NT2/D1 (cell line): ENCODE measurements at regions not wholly inside any gene's neighbourhood (a gene's known extent, or its start where the extent isn't known, plus 50 kb on each side); places are given as distances from the start of the nearest gene placed in this dataset.

ENCODE experiments used
- YY1 ChIP-seq: IDR thresholded peaks from 2 replicates; pipeline ENCODE4 v1.6.1; 2011; ENCODE audit not compliant: insufficient read length, insufficient read depth
- ZNF274 ChIP-seq: IDR thresholded peaks from 2 replicates; pipeline ENCODE4 v1.6.1; 2011; ENCODE audit warnings: mild to moderate bottlenecking, low read depth, low read length

GRCh38 chr12:45601390-45601789, 128.1 kb upstream of the ARID2 start:
- TF ChIP-seq YY1, result no peak
- no peak for TF ChIP-seq ZNF274
